ENCODE measurements at regions not wholly inside any gene's neighbourhood (a gene's known extent, or its start where the extent isn't known, plus 50 kb on each side); places are given as distances from the start of the nearest gene placed in this dataset.
"Not testable (repeated sequence)": the region's sequence is repeated elsewhere in the genome, so short reads cannot be mapped to it uniquely, and the experiment has no call there.

DNA sequence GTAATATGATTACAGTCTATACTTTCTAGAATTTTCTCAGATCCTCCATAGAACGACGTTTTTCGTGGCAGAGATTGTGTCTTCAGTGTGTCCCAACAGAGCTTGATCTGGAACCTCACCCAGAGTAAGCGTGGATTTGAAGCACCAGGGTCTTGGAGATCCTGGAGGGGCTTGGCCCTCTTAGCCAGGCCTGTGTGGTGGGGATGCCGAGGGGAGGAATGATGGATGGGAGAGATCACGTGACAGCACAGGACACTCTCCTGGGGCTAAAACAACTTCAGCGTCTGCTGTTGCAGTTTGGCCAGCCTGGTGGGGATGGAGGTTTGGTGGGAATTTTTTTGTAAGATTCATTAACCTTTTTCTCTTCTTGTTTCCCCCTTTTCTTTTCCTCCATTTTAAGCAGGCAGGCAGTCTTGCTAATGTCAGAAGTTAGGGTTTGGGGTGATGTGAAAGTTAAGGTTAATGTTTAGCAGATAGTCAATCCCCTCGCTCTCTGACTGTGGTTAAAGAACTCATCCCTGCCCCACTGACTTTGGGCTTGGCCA lies 100.7 kb upstream of the SULF2 start:
- Histone ChIP-seq H2AFZ (ENCODE audit: low read length) (no peak overlapping the region), H3K27me3 (ENCODE audit: insufficient read depth, low read length) (no peaks in the 10 kb centered on the region), H3K79me2 (ENCODE audit: insufficient read depth, low read length) (no peaks in the 10 kb centered on the region), H4K20me1 (ENCODE audit: insufficient read depth, low read length) (no peaks in the 10 kb centered on the region), H3K4me3 (ENCODE audit: insufficient read depth, low read length) (no peak overlapping the region), H3K9me3 (ENCODE audit: low read depth, low read length) (no peaks in the 10 kb centered on the region), H3K4me1 (ENCODE audit: insufficient read depth, low read length) (no peaks in the 10 kb centered on the region), H3K27ac (ENCODE audit: low read depth, low read length) (no peak overlapping the region), H3K4me2 (ENCODE audit: insufficient read depth, low read length) (no peak overlapping the region), H3K36me3 (ENCODE audit: insufficient read depth, low read length) (no peaks in the 10 kb centered on the region)
- TF ChIP-seq CTCF (IDR thresholded peaks at IDR 0.05; ENCODE audit: extremely low read depth, low read depth, low read length) = no peak
- DNase-seq (ENCODE audit: insufficient read length, low spot score, missing footprints) = peak; percentile 36

DNA sequence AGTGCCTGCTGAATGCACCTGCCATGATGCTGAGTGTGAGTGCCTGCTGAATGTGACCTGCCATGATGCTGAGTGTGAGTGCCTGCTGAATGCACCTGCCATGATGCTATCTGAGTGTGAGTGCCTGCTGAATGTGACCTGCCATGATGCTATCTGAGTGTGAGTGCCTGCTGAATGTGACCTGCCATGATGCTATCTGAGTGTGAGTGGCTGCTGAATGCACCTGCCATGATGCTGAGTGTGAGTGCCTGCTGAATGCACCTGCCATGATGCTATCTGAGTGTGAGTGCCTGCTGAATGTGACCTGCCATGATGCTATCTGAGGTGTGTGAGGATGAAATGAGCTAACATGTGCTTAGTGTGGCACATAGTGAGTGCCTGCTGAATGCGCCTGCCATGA lies 98.7 kb upstream of the SULF2 start:
- not testable (repeated sequence) for H4K20me1 ChIP-seq (ENCODE audit: insufficient read depth, low read length); H3K79me2 ChIP-seq (ENCODE audit: insufficient read depth, low read length); H3K27ac ChIP-seq (ENCODE audit: low read depth, low read length); H3K4me1 ChIP-seq (ENCODE audit: insufficient read depth, low read length); H3K9me3 ChIP-seq (ENCODE audit: low read depth, low read length); H3K36me3 ChIP-seq (ENCODE audit: insufficient read depth, low read length); H3K4me3 ChIP-seq (ENCODE audit: insufficient read depth, low read length); H3K4me2 ChIP-seq (ENCODE audit: insufficient read depth, low read length); H2AFZ ChIP-seq (ENCODE audit: low read length); H3K27me3 ChIP-seq (ENCODE audit: insufficient read depth, low read length); DNase-seq (ENCODE audit: insufficient read length, low spot score, missing footprints)

- no peak for DNase-seq (ENCODE audit: insufficient read length, low spot score, missing footprints)
- Histone ChIP-seq H4K20me1 (ENCODE audit: insufficient read depth, low read length) (no peaks in the 10 kb centered on the region), H3K4me1 (ENCODE audit: insufficient read depth, low read length) (no peaks in the 10 kb centered on the region), H3K4me3 (ENCODE audit: insufficient read depth, low read length) (no peak overlapping the region), H3K79me2 (ENCODE audit: insufficient read depth, low read length) (no peaks in the 10 kb centered on the region), H3K4me2 (ENCODE audit: insufficient read depth, low read length) (no peak overlapping the region), H2AFZ (ENCODE audit: low read length) (no peak overlapping the region), H3K9me3 (ENCODE audit: low read depth, low read length) (no peaks in the 10 kb centered on the region), H3K36me3 (ENCODE audit: insufficient read depth, low read length) (no peaks in the 10 kb centered on the region), H3K27me3 (ENCODE audit: insufficient read depth, low read length) (no peaks in the 10 kb centered on the region), H3K27ac (ENCODE audit: low read depth, low read length) (no peak overlapping the region)
- no peak for TF ChIP-seq CTCF (IDR thresholded peaks at IDR 0.05; ENCODE audit: extremely low read depth, low read depth, low read length)
Observed at GRCh38 chr20:47883186-47883585, 97.9 kb upstream of the SULF2 start.

DNA sequence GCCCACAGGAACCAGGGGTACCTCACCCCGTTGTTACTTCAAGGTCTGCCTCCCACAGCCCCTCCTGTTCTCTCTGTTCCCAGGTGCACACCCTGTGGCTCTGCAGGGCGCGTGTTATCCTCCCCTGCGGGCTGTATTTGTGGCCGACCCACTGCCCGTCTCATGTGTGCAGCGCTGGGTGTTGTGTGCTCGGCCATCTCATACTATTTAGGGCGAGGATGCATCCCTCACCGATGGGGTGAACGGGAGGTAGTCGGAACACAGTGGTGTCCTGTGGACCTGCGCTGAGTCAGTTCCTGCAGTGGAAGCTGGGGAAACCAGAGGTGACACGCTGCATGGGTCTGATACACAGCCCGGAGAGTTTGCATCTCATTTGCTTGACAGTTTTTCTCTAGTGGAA lies 94.5 kb upstream of the SULF2 start:
- H3K4me1 ChIP-seq (ENCODE audit: insufficient read depth, low read length) = no peaks in the 10 kb centered on the region
- no peaks in the 10 kb centered on the region for H4K20me1 ChIP-seq (ENCODE audit: insufficient read depth, low read length)
- H3K27me3 ChIP-seq (ENCODE audit: insufficient read depth, low read length) = peaks cover 13% of the 10 kb centered on the region
- no peaks in the 10 kb centered on the region for H3K9me3 ChIP-seq (ENCODE audit: low read depth, low read length)
- DNase-seq (ENCODE audit: insufficient read length, low spot score, missing footprints) = no peak
- no peak overlapping the region for H3K4me3 ChIP-seq (ENCODE audit: insufficient read depth, low read length)
- H3K4me2 ChIP-seq (ENCODE audit: insufficient read depth, low read length) = no peak overlapping the region
- no peaks in the 10 kb centered on the region for H3K79me2 ChIP-seq (ENCODE audit: insufficient read depth, low read length)
- no peak overlapping the region for H3K27ac ChIP-seq (ENCODE audit: low read depth, low read length)
- TF ChIP-seq CTCF (IDR thresholded peaks at IDR 0.05; ENCODE audit: extremely low read depth, low read depth, low read length) = no peak
- no peak overlapping the region for H2AFZ ChIP-seq (ENCODE audit: low read length)
- no peaks in the 10 kb centered on the region for H3K36me3 ChIP-seq (ENCODE audit: insufficient read depth, low read length)

Data from osteoblast (primary cell).